ENCODE measurements at regions not wholly inside any gene's neighbourhood (a gene's known extent, or its start where the extent isn't known, plus 50 kb on each side); places are given as distances from the start of the nearest gene placed in this dataset.

- H3K36me3 ChIP-seq = no peaks in the 10 kb centered on the region
- no peaks in the 10 kb centered on the region for H3K4me1 ChIP-seq
- H3K27me3 ChIP-seq = no peaks in the 10 kb centered on the region
- H3K27ac ChIP-seq = no peak overlapping the region
- no peaks in the 10 kb centered on the region for H3K9me3 ChIP-seq
- no peak for DNase-seq (ENCODE audit: extremely low spot score in 2 of 2)
- TF ChIP-seq CTCF (IDR thresholded peaks at IDR 0.05) (no peak), POLR2A (IDR thresholded peaks at IDR 0.05) (no peak), POLR2AphosphoS5 (IDR thresholded peaks at IDR 0.05; ENCODE audit: insufficient read depth in 1 of 2, low read depth in 1 of 2) (no peak)
- no peak overlapping the region for H3K4me3 ChIP-seq
- intact Hi-C loops (cut with DNase I) = no loop called here
Measured at GRCh38 chr11:134474942-134475341, 62.9 kb upstream of the B3GAT1 start.

DNA sequence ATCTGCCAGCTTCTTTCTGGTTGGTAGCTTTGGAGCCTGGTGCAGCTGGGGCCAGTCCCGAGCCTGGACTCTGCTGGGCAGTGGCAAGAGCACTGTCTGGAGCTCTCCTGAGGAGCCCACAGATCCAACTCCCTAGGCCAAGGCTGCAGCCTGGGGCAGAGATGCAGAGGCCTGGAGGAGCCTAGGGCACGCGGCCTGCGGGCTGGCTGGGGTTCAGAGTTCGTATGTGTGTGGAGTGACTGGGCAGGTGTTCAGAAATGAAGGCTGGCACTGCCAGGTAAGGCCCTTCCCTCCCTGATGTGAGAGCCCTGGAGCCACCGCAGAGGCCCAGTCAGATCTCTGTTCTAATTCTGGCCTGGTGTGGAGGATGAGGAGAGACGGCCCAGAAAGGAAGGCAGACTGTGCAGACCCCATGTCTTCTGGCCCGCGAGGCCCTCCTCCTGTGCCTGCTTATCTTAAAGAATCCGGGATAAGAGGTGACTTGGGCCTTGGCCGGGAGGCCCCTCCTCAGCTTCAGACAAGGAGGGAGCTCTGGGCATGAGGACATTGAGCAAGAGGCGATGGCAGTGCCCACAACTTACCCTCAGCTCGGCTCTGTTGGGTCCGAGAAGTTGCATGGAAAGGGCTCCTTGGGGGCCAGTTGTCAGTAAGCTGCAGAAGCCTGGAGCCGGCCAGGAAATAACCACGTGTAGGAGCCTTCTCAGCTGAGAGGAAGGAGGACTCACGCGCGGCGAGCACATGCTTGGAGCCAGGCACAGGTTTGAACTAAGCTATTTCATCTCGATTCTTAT is 62.2 kb upstream of the B3GAT1 start:
- Histone ChIP-seq H3K36me3 (no peaks in the 10 kb centered on the region), H3K4me3 (no peak overlapping the region), H3K4me1 (no peaks in the 10 kb centered on the region), H3K27me3 (no peaks in the 10 kb centered on the region), H3K9me3 (no peaks in the 10 kb centered on the region), H3K27ac (no peak overlapping the region)
- TF ChIP-seq POLR2AphosphoS5 (IDR thresholded peaks at IDR 0.05; ENCODE audit: insufficient read depth in 1 of 2, low read depth in 1 of 2) = no peak
- TF ChIP-seq POLR2A (IDR thresholded peaks at IDR 0.05) = no peak
- TF ChIP-seq CTCF (IDR thresholded peaks at IDR 0.05) = no peak
- intact Hi-C loops (cut with DNase I) = no loop called here
- DNase-seq (ENCODE audit: extremely low spot score in 2 of 2) = no peak

DNA sequence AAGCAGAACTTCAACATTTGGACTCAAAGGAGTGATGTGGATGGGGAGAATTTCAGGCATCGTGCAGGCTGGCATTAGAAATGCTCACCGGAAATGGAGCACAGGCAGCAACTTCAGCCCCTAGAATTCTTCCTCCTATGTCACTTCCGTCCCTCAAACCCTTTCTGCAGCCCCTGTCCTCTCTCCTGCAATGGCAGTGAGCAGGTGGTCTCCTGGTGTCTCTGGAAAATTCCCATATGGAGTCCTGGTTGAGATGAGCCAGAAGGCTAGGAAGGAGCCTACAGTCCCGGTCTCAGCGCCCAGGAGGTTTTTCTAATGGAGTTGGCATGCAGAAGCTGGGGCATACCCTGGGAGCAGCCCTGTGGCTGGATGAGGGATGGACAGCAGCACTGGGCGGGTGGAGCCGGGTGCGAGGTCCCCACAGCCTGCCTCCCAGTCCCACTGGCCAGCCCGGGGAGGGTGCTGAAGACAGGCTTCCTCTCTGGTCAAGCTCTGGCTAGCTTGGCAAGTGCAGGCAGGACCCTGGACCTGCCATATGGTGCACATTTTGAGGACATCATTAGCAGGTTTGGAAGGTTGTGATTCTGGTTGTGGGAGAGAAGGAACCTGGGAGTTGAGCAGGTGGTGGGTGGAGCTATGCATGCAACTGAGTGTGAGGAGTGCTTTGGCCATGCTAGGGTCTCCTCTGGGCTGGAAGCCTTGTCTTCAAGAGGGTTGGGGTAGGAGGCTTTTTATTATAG is 59.8 kb upstream of the B3GAT1 start:
- no peaks in the 10 kb centered on the region for H3K9me3 ChIP-seq
- no peak overlapping the region for H3K27ac ChIP-seq
- H3K4me1 ChIP-seq = no peaks in the 10 kb centered on the region
- DNase-seq (ENCODE audit: extremely low spot score in 2 of 2) = no peak
- H3K4me3 ChIP-seq = no peak overlapping the region
- TF ChIP-seq POLR2AphosphoS5 (IDR thresholded peaks at IDR 0.05; ENCODE audit: insufficient read depth in 1 of 2, low read depth in 1 of 2) (no peak), POLR2A (IDR thresholded peaks at IDR 0.05) (no peak), CTCF (IDR thresholded peaks at IDR 0.05) (no peak)
- intact Hi-C loops (cut with DNase I) = no loop called here
- no peaks in the 10 kb centered on the region for H3K36me3 ChIP-seq
- H3K27me3 ChIP-seq = no peaks in the 10 kb centered on the region

- Histone ChIP-seq H3K27ac (no peak overlapping the region), H3K4me1 (no peaks in the 10 kb centered on the region), H3K4me3 (no peak overlapping the region), H3K27me3 (no peaks in the 10 kb centered on the region), H3K9me3 (no peaks in the 10 kb centered on the region), H3K36me3 (no peaks in the 10 kb centered on the region)
- DNase-seq (ENCODE audit: extremely low spot score in 2 of 2) = no peak
- TF ChIP-seq CTCF (IDR thresholded peaks at IDR 0.05) = no peak
- TF ChIP-seq POLR2A (IDR thresholded peaks at IDR 0.05) = no peak
- no peak for TF ChIP-seq POLR2AphosphoS5 (IDR thresholded peaks at IDR 0.05; ENCODE audit: insufficient read depth in 1 of 2, low read depth in 1 of 2)
- intact Hi-C loops (cut with DNase I) = no loop called here
Measured at GRCh38 chr11:134471087-134471715, 59.2 kb upstream of the B3GAT1 start.
